H54 (cell line): ENCODE measurements at regions not wholly inside any gene's neighbourhood (a gene's known extent, or its start where the extent isn't known, plus 50 kb on each side); places are given as distances from the start of the nearest gene placed in this dataset.

Experiments
- DNase-seq: peaks from one replicate; pipeline ENCODE4 v3.0.0; 2011; ENCODE audit warnings: low spot score, mixed read lengths; ENCODE audit not compliant: insufficient read length
- FAIRE-seq: peaks from 3 replicates; lab custom pipeline; 2011; peaks lifted over from hg19 to GRCh38; lab: Jason Lieb, UNC
- POLR2A ChIP-seq: IDR thresholded peaks from 2 replicates; pipeline ENCODE4 v1.6.1; 2011; ENCODE audit warnings: low read depth, mild to moderate bottlenecking, low read length

DNA sequence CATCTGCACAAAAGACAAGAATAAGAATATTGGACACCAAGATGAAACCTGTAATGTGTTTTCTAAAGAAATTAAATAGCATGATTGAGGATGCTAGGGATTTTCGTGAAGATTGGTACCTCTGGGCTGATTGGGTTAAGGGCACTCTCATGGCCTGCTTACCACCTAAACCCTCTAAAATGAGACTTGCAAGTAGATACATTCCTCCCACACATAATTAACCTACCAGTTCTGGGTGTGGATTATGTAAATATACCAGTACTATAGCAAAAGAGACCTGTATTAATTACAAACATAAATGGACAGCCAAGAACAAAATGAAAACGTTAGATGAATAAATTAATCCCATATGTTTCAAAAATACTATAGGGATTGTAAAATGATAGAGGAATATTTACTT, 1069.6 kb upstream of the B3GALT2 start:
- DNase-seq (no peak), FAIRE-seq (no peak)
- no peak for TF ChIP-seq POLR2A

DNA sequence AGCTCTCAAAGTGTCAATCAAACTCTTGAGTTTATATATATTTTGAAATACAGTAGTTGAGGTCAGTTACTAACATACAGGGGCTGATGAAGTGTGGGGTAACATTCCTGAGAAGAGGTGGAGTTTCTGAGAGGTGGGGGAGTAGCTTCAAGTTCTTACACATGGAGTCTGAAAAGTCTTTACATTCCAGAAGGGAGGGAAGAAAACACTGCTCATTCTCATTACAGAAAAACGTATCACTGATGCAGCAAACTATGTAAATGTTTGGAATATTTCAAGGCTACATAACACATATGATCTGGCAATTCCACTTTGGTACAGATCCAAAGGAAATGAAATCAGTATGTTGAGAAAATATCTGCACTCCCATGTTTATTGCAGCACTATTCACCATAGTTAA, 1065.8 kb upstream of the B3GALT2 start:
- no peak for TF ChIP-seq POLR2A
- no peak for FAIRE-seq
- no peak for DNase-seq

DNA sequence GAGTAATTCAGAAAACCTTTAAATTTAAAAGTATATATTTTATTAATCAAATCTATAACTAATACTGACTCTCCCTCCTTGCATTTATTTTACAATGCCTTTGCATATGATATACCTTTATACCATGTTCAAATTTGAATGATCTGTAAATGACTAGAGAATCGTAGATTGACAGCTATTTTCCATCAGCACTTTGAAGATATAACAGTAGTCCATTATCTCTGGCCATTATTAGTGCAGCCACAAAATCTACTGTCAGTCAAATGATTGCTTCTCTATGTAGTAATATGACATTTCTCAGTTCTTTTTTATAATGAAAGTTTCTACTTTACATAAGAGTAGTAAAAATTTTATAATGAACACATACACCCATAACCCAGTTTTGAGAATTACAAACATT, 1054.8 kb upstream of the B3GALT2 start:
- no peak for TF ChIP-seq POLR2A
- FAIRE-seq (no peak), DNase-seq (no peak)

DNA sequence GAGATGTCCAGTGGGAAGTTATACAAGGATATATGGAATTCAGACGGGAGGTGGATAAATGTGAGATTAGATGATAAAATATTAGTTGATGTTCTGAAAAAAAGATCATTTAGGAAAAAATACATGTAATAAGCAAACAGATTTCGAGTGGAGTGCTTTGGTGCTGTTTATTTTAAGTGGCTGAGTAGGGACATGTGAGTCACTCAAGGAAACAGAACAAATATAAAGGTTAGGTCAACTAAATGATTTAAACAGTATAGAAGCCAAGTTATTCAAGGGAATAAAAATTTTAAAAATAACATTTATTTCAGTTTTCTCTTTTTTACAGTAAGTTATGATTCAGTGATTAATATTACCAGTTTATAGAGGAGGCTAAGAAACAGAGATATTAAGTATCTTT, 1046.7 kb upstream of the B3GALT2 start:
- TF ChIP-seq POLR2A: no peak
- FAIRE-seq (no peak), DNase-seq (no peak)

DNA sequence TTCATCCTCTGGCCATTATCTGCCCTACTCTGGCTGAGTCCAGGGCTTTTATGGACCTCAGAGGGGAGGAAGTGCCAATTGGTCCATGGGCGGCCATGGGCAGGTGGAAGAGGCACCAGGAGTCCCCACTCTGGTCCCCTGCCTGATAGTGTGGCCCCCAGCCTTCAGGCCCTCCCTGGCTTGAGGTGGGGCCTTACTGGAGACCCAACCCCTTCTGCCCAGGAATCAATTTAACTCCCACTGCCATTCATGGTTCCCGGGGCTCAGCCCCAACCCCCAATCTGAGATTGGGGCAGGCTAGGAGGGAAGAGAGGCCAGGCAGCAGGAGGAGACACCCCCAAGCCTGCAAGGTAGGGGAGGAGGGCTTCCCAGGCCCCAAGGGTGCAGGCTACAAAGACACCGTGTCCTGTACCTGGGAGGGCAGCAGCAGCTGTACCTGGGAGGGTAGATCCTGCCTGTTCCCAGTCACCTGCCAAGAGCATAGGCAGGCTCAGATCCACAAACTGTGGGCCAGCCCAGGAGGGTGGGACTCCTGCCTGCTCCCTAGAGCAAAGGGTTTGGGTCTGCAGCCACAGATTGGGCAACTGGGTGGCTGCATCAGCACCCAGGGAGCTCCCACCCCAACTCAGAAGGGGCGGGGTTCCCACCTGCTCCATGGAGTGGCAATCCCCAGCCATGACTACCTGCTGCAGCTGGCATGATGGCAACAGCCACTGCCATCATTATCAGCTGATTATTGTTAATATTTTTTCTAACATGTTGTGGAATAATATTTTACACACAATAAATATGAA, 1044.1 kb upstream of the B3GALT2 start:
- FAIRE-seq: no peak
- TF ChIP-seq POLR2A: no peak
- DNase-seq: no peak

DNA sequence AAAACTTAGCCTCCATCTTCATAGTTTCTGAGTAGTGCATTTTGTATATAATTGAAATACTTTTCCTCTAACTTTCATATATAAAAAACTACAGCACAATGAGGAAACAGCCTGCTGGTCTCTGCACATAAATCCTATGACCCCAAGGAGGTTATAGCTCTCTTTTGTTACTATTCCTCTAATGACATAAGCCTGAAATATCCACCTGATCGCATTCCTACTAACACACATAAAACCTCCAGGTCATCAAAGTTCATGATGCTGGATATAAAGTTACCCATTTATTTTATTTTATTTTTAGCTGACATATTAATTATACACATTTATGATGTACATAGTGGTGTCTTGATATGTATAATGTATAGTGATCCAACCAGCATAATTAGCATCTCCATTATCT, 1042.0 kb upstream of the B3GALT2 start:
- DNase-seq (no peak), FAIRE-seq (no peak)

DNA sequence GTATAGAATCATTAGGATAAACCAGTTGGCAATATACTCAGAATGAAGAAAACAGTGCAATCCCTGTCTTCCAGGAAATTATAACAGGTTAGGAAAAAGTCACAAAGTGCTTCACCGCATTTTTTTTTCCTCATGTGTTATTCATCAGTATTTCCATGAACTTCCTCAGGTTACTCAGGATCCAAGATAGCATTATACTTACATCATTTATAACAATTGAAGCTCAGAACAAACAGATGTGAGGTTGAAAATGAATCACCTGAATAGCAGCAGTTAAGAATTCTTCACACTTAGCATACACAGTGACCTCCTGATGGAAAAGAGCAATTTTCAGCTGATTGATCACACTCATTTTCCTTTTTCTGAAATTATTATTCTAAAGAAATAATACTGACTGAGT, 1040.7 kb upstream of the B3GALT2 start:
- DNase-seq: no peak
- peak; percentile 33 for FAIRE-seq
- no peak for TF ChIP-seq POLR2A

More for the DNA sequence above, 1042.0 kb upstream of the B3GALT2 start:
- no peak for TF ChIP-seq POLR2A

DNA sequence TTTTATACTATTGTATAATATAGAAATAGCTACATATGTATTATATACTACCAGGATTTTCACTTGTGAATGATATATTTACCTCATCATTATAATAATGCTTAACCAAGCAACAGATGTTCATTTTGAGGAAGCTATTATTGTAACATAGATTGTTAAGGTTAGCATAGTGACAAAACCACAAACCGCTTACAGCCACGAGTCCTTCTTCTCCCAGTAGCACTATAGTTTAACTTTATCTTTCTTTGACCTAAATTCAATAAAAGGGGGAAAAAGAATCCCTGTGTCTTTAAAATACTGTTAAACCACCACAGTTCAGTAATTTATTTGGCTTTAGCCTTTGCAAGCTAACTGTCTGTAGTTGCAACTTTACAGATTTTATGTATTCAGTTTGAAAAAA, 1039.4 kb upstream of the B3GALT2 start:
- TF ChIP-seq POLR2A: no peak
- DNase-seq (no peak), FAIRE-seq (no peak)

DNA sequence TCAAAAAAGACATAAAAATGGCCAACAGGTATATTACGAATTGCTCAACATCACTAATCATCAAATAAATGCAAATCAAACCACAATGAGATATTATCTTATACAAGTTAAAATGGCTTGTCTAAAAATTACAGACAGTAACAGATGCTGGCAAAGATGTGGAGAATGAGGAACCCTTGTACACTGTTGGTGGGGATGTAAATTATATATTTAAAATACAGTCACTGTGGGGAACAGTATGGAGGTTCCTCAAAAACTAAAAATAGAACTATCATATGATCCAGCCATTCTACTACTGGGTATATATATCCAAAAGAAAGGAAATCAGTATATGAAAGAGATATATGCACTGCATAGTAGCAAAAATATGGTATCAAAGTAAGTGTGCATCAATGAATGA, 1037.2 kb upstream of the B3GALT2 start:
- FAIRE-seq (no peak), DNase-seq (no peak)
- no peak for TF ChIP-seq POLR2A

DNA sequence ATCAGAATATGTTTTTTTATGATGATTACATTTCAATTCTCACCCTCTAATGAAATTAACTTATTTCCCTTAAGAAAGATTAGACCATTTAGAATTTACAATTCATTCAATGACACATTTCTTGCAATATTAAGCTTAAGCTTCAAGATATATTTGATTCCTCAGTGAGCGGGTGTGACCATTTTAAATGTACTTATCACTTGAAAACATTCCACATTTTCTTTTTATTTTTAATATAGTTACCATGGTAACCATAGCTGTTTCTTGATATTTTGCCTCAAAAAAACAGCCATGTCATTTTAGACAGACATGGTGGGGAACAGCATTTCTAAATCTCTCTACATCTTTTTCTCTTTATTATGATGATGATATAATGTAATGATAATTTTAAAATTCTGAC, 1029.0 kb upstream of the B3GALT2 start:
- DNase-seq: no peak
- FAIRE-seq: no peak
- no peak for TF ChIP-seq POLR2A

DNA sequence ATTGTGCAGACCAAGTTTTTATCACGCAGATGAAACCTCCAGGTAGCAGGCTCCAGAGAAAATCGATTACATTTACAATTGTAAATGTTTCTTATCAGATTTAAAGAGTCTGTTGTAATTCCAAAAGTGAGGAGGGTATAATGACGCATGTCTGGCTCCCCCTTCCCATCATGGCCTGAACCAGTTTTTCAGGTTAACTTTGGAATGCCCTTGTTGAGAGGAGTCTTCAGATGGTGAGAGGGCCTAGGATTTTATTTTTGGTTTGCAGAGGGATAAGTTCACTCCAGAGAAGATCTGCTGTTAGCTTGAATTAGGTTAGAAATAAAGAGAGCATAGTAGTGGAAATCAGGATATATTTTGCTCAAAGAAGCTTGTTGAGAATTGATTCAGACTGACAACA, 1028.3 kb upstream of the B3GALT2 start:
- TF ChIP-seq POLR2A: no peak
- DNase-seq (no peak), FAIRE-seq (no peak)

DNA sequence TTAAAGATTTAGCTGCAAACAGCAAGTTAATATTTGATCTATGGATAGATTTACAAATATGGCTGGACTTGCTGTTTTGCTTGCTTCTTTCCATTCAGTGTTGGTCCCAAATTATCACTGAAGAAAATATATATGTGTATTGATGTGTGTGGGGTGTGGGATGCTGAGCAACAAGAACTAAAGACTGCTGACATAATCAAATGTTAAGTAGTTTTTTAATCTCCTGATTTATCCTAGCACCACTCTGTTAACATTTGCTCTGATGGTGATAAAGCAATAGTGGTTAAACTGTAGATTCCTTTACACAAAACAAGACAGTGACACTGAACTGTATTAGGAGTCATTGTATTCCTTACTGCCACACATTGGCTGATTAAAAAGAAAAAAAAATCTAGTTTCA, 1023.5 kb upstream of the B3GALT2 start:
- no peak for TF ChIP-seq POLR2A
- no peak for FAIRE-seq
- DNase-seq: no peak

DNA sequence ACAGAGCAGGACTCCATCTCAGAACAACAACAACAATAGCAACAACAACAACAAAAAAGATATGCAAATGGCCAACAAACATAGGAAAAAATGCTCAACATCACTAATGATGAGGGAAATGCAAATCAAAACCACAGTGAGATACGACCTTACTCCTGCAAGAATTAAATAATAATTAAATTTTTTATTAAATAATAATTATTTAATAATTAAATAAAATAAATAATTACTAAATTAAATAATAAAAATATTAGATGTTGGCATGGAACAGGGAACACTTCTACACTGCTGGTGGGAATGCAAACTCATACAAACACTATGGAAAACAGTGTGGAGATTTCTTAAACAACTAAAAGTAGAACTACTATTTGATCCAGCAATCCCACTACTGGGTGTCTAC, 1022.3 kb upstream of the B3GALT2 start:
- no peak for DNase-seq
- no peak for TF ChIP-seq POLR2A
- no peak for FAIRE-seq

DNA sequence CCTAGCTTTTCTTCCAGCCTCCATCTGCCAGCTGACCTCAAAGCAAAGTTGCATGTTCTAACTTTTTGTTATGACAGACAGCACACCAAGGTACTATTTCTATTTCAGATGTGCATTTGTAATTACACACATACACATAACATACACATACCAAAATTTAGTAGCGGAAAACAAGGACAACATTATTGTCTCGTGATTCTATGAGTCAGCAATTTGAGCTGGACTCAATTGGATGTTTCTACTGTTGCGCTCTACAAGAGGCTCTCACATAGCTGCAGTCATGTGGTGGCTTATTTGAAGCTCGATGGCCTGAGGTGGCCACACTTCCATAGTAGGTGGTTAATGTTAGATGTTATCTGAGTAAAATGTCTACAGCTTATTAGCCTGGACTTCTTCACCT, 1010.1 kb upstream of the B3GALT2 start:
- no peak for DNase-seq
- no peak for FAIRE-seq
- TF ChIP-seq POLR2A: no peak

DNA sequence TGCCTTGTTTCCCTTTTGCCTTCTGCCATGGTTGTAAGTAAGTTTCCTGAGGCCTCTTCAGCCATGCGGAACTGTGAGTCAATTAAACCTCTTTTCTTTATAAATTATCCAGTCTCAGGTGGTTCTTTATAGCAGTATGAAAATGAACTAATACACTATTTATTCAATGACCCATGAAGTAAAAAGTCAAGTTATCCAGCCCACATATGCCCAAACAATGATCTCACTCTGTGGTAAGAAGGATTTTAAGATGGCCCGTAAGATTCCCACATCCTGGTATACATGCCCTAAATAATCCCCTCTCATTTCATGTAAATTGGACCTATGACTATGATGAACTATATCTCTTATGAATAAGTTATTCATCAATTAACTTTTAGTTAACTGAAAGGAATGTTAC, 1008.3 kb upstream of the B3GALT2 start:
- no peak for FAIRE-seq

DNA sequence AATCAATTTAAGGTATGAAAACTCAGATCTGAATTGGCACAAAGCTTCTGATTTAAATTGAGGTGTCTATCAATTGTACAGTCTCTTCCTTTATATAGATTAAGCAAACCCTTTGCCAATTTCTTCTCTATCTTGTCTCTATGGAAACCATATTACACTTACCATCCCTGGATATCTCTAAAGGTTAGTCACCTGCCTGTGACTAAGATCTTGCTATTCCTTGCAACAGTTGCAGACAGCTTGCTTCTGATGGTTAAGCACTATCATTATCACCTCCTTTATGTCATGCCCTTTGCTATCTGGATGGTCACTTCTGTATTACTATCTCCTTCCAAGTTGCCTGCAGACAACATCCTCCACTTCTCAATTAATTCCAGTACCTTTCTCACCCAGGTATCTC, 998.6 kb upstream of the B3GALT2 start:
- DNase-seq (no peak), FAIRE-seq (no peak)
- TF ChIP-seq POLR2A: no peak

More for the DNA sequence above, 1008.3 kb upstream of the B3GALT2 start:
- TF ChIP-seq POLR2A: no peak
- DNase-seq: no peak
